ENCODE measurements at regions not wholly inside any gene's neighbourhood (a gene's known extent, or its start where the extent isn't known, plus 50 kb on each side); places are given as distances from the start of the nearest gene placed in this dataset.

DNA sequence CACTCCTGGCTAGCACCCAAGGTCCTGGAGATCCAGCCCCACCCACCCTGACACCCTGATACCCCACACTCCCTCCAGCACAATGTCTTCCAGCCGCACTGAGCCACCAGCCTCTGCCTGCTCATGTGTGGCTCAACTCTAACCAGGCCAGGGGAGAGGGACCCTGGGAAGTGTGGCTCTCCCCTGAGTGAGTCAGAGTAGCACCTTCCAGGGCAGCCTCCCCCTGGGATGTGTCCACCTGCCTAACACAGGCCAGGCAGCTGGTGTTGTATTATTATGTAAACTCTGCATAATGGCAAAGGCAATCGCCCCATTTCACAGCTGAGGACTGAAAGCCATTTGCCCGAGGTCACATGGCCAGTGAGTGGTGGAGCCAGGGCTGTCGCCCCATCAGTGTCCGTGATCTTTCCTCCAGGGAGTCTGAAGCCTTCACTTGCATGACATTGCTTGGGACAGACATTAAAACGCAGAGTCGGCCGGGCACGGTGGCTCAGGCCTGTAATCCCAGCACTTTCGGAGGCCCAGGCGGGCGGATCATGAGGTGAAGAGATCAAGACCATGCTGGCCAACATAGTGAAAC lies 84.2 kb upstream of the FOXF1 start:
- no peak for DNase-seq
- peaks cover 68% of the 10 kb centered on the region for H3K4me1 Mint-ChIP-seq
- no peak overlapping the region for H3K27ac Mint-ChIP-seq
- H3K36me3 Mint-ChIP-seq (ENCODE audit: low read depth) = peaks cover 4% of the 10 kb centered on the region
- H3K27me3 Mint-ChIP-seq (ENCODE audit: low read depth, poor library complexity) = peaks cover 44% of the 10 kb centered on the region
- H3K9me3 Mint-ChIP-seq = peaks cover 25% of the 10 kb centered on the region
- TF ChIP-seq, protein P1, sequence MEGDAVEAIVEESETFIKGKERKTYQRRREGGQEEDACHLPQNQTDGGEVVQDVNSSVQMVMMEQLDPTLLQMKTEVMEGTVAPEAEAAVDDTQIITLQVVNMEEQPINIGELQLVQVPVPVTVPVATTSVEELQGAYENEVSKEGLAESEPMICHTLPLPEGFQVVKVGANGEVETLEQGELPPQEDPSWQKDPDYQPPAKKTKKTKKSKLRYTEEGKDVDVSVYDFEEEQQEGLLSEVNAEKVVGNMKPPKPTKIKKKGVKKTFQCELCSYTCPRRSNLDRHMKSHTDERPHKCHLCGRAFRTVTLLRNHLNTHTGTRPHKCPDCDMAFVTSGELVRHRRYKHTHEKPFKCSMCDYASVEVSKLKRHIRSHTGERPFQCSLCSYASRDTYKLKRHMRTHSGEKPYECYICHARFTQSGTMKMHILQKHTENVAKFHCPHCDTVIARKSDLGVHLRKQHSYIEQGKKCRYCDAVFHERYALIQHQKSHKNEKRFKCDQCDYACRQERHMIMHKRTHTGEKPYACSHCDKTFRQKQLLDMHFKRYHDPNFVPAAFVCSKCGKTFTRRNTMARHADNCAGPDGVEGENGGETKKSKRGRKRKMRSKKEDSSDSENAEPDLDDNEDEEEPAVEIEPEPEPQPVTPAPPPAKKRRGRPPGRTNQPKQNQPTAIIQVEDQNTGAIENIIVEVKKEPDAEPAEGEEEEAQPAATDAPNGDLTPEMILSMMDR (IDR thresholded peaks at IDR 0.05) = no peak
- H3K4me3 Mint-ChIP-seq = no peak overlapping the region

DNA sequence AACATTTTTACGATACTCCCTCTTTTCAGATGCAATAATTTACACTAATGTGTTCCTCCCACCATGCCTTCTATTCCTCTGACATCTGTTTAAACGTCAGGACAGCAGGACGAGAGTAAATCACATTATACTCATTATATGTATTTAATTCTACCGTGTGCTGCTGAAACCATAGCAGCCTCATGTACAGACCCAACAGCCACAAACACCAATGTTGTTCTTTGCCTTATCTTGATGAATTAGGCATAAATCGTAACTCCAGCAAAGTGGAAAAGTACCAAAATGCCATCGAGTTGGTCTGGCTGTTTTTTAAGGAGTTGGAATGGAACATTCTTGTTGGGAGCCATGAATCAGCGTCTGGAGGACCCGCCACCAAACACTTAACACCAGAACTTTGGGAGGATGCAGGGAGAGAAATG lies 82.9 kb upstream of the FOXF1 start:
- H3K36me3 Mint-ChIP-seq (ENCODE audit: low read depth) = no peaks in the 10 kb centered on the region
- TF ChIP-seq, protein P1 (IDR thresholded peaks at IDR 0.05) = no peak
- peaks cover 68% of the 10 kb centered on the region for H3K4me1 Mint-ChIP-seq
- DNase-seq = no peak
- peaks cover 15% of the 10 kb centered on the region for H3K9me3 Mint-ChIP-seq
- H3K27me3 Mint-ChIP-seq (ENCODE audit: low read depth, poor library complexity) = peaks cover 44% of the 10 kb centered on the region
- no peak overlapping the region for H3K4me3 Mint-ChIP-seq
- H3K27ac Mint-ChIP-seq = peak overlapping the region; percentile 68

DNA sequence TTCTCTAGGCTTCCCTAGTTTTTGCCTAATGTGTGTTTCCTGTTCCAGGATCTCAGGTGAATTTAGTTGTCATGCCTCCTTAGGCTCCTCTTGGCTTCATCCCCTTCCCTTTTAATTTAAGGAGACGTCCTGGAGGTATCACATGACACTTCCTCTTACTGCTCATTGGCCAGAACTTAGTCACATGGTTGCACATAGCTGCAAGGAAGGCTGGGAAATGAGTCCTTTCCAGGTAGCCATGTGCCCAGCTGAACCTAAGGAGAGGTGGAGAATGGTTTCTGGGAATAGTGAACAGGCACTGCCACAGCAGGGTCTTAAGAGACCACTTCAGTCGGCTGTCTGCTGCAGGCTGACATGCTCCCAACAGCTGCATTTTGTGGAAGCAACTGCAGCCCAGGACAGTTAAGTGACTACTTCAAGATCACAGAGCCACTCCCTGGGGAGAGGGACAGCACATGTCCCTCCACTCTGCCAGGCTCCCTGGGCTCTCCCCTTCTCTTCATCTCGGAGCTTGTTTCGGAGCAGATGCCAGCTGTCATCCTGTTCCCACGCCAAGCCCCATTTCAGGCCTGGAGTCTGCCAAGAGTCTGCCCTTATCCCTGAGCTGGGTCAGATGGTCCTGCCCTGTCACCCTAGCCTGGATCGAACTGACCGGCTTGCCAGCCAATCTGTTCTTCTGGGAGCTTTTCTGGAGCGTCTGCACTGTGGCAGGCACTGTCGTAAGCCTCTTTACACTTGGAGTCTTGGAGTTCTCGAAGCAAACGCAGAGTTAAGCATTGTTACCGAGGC lies 81.4 kb upstream of the FOXF1 start:
- DNase-seq = no peak
- peaks cover 3% of the 10 kb centered on the region for H3K9me3 Mint-ChIP-seq
- no peak overlapping the region for H3K4me3 Mint-ChIP-seq
- H3K27me3 Mint-ChIP-seq (ENCODE audit: low read depth, poor library complexity) = peaks cover 51% of the 10 kb centered on the region
- H3K36me3 Mint-ChIP-seq (ENCODE audit: low read depth) = no peaks in the 10 kb centered on the region
- peaks cover 61% of the 10 kb centered on the region for H3K4me1 Mint-ChIP-seq
- TF ChIP-seq, protein P1 (IDR thresholded peaks at IDR 0.05) = no peak
- no peak overlapping the region for H3K27ac Mint-ChIP-seq

DNA sequence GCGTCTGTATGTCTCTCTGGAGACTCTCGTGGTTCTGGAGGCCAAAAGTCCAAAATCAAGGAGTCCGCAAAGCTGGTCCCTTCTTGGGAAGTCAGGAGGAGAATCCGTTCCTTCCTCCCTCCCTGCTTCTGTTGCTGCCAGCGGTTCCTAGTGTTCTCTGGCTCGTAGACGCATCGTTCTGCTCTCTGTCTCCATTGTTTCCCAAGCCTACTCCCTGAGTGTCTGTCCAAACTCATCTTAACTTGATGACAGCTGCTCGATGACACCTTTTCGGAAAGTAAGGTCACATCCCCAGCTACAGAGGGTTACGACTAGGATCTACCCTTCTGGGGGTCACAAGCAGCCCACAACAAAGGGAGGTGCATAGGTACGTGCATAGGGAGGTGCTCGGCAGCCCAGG lies 80.7 kb upstream of the FOXF1 start:
- no peak overlapping the region for H3K27ac Mint-ChIP-seq
- peaks cover 55% of the 10 kb centered on the region for H3K4me1 Mint-ChIP-seq
- TF ChIP-seq, protein P1 (IDR thresholded peaks at IDR 0.05) = no peak
- peaks cover 58% of the 10 kb centered on the region for H3K27me3 Mint-ChIP-seq (ENCODE audit: low read depth, poor library complexity)
- no peak for DNase-seq
- H3K36me3 Mint-ChIP-seq (ENCODE audit: low read depth) = no peaks in the 10 kb centered on the region
- no peak overlapping the region for H3K4me3 Mint-ChIP-seq
- H3K9me3 Mint-ChIP-seq = no peaks in the 10 kb centered on the region

DNA sequence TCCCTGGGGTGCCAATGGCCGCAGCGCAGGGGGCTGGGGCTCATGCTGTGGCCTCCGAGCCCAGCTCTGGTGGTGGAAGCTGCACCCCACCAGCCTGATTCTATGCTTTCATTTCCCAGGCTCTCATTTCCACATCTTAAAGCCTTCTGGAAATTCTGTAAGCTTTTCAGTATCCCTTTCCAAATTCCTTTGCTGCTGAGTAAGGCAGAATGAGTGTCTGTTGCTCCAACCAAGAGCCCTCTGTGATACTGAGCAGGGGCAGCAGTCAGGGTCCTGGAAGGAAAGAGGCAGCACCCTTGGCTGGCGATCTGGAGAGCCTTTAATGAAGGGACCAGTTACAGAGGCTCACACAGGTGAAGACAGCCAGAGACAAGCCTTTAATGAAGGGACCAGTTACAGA lies 79.5 kb upstream of the FOXF1 start:
- peaks cover 62% of the 10 kb centered on the region for H3K27me3 Mint-ChIP-seq (ENCODE audit: low read depth, poor library complexity)
- H3K27ac Mint-ChIP-seq = no peak overlapping the region
- H3K4me1 Mint-ChIP-seq = peaks cover 44% of the 10 kb centered on the region
- H3K9me3 Mint-ChIP-seq = no peaks in the 10 kb centered on the region
- no peak overlapping the region for H3K4me3 Mint-ChIP-seq
- no peak for DNase-seq
- TF ChIP-seq, protein P1 (IDR thresholded peaks at IDR 0.05) = no peak
- H3K36me3 Mint-ChIP-seq (ENCODE audit: low read depth) = no peaks in the 10 kb centered on the region

DNA sequence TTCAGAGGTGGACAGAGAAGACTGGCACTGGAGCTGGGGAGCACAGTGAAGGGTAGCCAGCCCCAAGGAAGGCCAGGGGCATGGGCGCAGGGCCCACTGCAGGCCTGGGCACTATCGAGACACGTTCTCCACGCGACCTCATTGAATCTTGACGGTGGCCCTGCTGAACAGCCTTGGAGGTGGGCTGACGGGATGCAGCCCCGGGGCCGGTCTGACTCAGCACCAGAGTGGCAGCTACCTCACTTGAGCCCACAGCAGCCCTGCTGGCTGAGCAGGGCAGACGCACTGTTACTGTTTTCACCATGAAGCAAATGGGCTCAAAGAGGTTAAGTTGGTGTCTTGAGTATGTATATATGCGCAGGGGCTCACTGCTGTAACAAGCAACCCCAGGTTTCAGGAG lies 78.8 kb upstream of the FOXF1 start:
- Mint-ChIP-seq H3K4me1 (peaks cover 38% of the 10 kb centered on the region), H3K9me3 (no peaks in the 10 kb centered on the region), H3K27ac (no peak overlapping the region), H3K27me3 (ENCODE audit: low read depth, poor library complexity) (peaks cover 69% of the 10 kb centered on the region), H3K4me3 (no peak overlapping the region), H3K36me3 (ENCODE audit: low read depth) (no peaks in the 10 kb centered on the region)
- no peak for DNase-seq
- TF ChIP-seq, protein P1 (IDR thresholded peaks at IDR 0.05) = no peak

Measured in nephron progenitor cell (in vitro differentiated cells).